ENCODE measurements at regions not wholly inside any gene's neighbourhood (a gene's known extent, or its start where the extent isn't known, plus 50 kb on each side); places are given as distances from the start of the nearest gene placed in this dataset.
"Not testable (repeated sequence)": the region's sequence is repeated elsewhere in the genome, so short reads cannot be mapped to it uniquely, and the experiment has no call there.

DNA sequence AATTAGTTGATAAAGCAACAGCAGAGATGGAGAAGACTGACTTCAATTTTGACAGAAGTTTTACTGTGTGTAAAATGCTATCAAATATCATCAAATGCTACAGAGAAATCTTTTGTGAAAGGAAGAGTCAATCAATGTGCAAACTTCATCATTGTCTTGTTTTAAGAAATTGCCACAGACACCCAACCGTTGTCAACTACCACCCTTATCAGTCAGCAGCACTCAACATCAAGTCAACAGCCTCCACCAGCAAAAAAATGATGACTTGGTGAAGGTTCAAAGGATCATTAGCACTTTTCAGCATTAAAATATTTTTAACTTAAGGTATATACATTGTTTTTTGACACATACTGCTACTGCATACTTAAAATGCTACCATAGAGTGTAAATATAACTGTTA is 888.8 kb downstream of the CDH18 start:
- TF ChIP-seq, protein P1, sequence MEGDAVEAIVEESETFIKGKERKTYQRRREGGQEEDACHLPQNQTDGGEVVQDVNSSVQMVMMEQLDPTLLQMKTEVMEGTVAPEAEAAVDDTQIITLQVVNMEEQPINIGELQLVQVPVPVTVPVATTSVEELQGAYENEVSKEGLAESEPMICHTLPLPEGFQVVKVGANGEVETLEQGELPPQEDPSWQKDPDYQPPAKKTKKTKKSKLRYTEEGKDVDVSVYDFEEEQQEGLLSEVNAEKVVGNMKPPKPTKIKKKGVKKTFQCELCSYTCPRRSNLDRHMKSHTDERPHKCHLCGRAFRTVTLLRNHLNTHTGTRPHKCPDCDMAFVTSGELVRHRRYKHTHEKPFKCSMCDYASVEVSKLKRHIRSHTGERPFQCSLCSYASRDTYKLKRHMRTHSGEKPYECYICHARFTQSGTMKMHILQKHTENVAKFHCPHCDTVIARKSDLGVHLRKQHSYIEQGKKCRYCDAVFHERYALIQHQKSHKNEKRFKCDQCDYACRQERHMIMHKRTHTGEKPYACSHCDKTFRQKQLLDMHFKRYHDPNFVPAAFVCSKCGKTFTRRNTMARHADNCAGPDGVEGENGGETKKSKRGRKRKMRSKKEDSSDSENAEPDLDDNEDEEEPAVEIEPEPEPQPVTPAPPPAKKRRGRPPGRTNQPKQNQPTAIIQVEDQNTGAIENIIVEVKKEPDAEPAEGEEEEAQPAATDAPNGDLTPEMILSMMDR (IDR thresholded peaks at IDR 0.05; ENCODE audit: low read depth, low read length, missing control alignments), result no peak
- H3K4me3 ChIP-seq (replicated peaks; ENCODE audit: low read depth, low read length), result no peak overlapping the region
- no peak for DNase-seq (ENCODE audit: extremely low read depth, low read depth)

DNA sequence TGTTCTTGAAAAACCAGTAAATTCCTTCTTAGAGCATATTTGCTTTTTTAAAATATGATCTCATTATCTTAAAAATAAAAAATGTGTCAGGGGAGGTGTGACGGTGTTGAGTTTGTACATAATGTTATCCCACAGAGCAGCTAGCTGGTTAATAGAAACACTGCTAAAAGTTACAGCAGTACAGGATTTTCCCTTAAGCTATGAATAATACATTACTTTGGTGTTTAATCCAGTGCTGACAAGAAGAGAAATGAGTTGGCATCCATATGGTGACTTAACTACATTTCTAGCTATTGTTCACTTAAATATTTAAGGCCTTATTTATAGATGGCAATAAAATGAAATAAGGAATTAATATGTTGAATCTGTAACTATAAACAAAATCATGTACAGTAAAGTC is 883.1 kb downstream of the CDH18 start:
- no peak for DNase-seq (ENCODE audit: extremely low read depth, low read depth)
- no peak overlapping the region for H3K4me3 ChIP-seq (replicated peaks; ENCODE audit: low read depth, low read length)

DNA sequence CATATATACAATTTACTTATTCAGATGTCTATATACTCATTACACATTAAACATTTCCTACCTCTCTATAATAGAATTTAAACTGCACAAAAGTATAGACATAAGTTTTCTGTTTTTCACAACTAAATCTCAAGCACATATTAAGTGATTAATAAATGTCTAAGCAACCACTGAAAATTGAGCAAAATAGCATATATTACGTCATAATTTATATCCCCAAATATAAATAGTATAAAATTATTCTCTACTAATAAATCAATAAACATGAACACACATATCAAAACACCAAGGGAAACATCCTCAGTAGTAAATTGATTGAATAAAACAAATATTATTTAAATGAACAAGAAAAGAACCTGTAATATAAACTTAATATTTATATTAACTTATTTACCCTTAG is 865.1 kb downstream of the CDH18 start:
- no peak overlapping the region for H3K4me3 ChIP-seq (replicated peaks; ENCODE audit: low read depth, low read length)
- TF ChIP-seq, protein P1 (IDR thresholded peaks at IDR 0.05; ENCODE audit: low read depth, low read length, missing control alignments), result no peak
- DNase-seq (ENCODE audit: extremely low read depth, low read depth), result no peak

More for the DNA sequence above, 883.1 kb downstream of the CDH18 start:
- TF ChIP-seq, protein P1 (IDR thresholded peaks at IDR 0.05; ENCODE audit: low read depth, low read length, missing control alignments), result no peak

DNA sequence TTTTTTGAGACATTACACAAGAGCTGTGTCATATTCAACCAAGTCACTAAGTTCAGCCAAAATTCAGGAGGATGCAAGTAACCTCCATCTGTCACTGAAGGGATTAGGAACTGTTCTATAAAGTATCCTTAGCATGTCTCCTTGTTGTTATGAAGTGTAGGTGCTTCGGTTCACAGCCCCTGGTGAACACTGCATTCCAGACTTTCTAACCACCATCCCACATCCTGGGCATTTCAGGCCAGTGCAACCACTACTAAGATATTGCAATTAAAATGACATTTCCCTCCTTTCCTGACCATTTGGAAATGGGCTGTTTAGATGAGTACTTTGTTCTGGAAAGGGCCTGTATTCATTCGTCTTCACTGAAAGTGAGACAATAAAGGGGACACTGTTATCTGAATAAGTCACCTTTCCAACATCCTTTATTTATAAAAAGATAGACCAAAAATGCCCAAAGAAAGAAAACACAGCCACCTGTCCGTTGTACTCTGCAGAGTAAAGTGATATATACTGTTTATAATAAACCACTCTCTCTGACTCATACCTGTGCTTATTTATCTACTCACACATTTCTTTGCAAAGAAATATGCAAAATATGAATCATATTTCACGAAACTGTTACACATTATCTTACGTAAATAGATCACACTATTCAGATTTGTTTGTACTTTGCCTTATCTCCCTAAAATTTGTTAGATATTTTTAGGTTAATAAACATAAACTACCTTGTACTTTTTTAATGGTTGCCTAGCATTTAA is 861.9 kb downstream of the CDH18 start:
- no peak for DNase-seq (ENCODE audit: extremely low read depth, low read depth)
- TF ChIP-seq, protein P1 (IDR thresholded peaks at IDR 0.05; ENCODE audit: low read depth, low read length, missing control alignments), result no peak

DNA sequence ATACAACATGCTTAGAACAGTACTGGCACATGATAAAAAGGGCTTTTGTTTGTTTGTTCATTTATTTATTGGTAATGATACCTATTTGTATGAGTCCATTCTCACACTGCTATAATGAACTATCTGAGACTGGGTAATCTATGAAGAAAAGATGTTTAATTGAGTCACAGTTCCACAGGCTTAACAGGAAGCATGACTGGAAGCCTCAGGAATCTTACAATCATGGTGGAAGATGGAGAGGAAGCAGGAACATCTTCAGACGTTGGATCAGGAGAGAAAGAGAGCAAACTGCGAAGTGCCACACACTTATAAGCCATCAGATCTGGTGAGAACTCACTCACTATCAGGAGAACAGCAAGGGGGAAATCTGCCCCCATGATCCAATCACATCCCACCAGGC is 847.7 kb downstream of the CDH18 start:
- TF ChIP-seq, protein P1 (IDR thresholded peaks at IDR 0.05; ENCODE audit: low read depth, low read length, missing control alignments), result no peak
- H3K4me3 ChIP-seq (replicated peaks; ENCODE audit: low read depth, low read length), result no peak overlapping the region
- no peak for DNase-seq (ENCODE audit: extremely low read depth, low read depth)

More for the DNA sequence above, 861.9 kb downstream of the CDH18 start:
- no peak overlapping the region for H3K4me3 ChIP-seq (replicated peaks; ENCODE audit: low read depth, low read length)

DNA sequence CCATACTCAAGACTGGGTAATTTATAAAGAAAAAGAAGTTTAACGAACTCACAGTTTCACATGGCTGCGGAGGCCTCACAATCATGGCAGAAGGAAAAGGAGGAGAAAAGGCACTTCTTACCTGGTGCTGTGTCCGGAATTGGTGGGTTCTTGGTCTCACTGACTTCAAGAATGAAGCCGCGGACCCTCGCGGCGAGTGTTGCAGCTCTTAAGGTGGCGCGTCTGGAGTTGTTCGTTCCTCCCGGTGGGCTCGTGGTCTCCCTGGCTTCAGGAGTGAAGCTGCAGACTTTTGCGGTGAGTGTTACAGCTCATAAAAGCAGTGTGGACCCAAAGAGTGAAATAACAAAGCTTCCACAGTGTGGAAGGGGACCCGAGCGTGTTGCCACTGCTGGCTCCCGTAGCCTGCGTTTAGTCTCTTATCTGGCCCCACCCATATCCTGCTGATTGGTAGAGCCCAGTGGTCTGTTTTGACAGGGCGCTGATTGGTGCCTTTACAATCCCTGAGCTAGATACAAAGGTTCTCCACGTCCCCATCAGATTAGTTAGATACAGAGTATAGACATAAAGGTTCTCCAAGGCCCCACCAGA is 846.0 kb downstream of the CDH18 start:
- H3K4me3 ChIP-seq (replicated peaks; ENCODE audit: low read depth, low read length); DNase-seq (ENCODE audit: extremely low read depth, low read depth): not testable (repeated sequence)

DNA sequence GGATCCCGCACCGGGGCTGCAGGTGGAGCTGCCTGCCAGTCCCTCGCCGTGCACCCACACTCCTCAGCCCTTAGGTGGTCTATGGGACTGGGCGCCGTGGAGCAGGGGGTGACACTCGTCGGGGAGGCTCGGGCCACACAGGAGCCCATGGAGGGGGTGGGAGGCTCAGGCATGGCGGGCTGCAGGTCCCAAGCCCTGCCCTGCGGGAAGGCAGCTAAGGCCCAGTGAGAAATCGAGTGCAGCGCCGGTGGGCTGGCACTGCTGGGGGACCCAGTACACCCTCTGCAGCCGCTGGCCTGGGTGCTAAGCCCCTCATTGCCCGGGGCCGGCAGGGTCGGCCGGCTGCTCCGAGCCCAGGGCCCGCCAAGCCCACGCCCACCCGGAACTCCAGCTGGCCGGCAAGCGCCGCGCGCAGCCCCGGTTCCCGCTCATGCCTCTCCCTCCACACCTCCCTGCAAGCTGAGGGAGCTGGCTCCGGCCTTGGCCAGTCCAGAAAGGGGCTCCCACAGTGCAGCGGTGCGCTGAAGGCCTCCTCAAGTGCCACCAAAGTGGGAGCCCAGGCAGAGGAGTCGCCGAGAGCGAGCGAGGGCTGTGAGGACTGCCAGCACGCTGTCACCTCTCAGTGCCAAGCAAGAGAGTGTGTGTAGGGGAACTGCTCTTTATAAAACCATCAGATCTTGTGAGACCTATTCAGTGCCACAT is 845.1 kb downstream of the CDH18 start:
- not testable (repeated sequence) for DNase-seq (ENCODE audit: extremely low read depth, low read depth); H3K4me3 ChIP-seq (replicated peaks; ENCODE audit: low read depth, low read length)

Measured in HFF-Myc (cell line).